Femur (tissue), 1 donor: ENCODE measurements at regions not wholly inside any gene's neighbourhood (a gene's known extent, or its start where the extent isn't known, plus 50 kb on each side); places are given as distances from the start of the nearest gene placed in this dataset.
"Not testable (repeated sequence)": the region's sequence is repeated elsewhere in the genome, so short reads cannot be mapped to it uniquely, and the experiment has no call there.

Source experiments
- DNase-seq: peaks from one replicate; pipeline ENCODE4 v3.0.0-alpha.2; 2017

DNA sequence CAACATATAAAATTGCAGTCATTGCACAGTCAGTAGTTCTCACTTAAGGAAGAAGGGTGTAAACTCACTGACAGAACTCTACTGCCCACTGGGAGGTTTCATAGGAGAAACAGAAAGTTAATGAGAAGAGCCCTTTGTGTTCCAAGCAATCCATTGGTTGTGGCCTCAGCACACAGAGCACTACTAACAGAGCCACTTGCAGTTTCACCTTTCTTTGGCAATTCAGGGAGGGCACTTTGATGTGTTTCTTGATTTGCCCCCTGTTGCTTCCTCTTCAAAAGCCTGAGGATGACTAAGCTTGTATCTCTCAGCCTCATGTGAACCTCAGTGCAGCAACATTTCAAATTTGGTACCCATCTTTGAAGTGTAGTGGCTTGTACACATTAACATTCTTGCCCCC, 409.4 kb downstream of the DMRTA1 start:
- no peak for DNase-seq

DNA sequence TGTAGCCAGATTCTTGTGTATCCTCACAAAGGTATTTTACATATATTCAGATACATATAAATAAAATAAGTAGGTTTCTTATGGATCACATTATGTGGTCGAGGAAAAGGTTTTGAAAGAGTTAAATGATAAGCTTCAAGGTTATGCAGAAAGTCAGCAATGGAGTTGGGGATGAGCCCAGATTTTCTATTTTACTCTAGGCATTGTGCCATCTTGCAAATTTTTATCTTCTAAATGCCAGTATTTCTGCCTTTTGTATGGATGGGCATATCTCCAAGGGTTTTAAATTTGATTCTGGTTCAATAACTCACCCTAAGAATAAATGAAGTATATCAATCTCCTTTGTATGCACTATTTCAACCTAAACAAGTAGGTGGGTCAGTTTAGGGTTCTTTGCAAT, 410.7 kb downstream of the DMRTA1 start:
- no peak for DNase-seq

DNA sequence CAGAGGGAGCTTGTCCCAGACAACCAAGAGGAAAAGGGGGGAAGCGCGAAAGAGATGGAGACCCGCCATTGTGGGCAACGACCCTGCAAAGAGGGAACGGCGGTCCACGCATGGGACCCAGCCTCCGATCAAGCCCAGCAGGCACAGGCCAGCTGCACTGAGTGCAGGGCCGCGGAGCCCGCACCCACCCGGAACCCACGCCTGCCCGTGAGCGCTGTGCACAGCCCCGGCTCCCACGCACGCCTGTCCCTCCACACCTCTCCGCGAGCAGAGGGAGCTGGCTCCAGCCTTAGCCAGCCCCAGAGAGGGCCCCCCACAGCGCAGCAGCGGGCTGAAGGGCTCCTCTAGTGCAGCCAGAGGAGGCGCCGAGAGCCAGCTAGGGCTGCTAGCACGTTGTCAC, 416.5 kb downstream of the DMRTA1 start:
- DNase-seq: no peak

DNA sequence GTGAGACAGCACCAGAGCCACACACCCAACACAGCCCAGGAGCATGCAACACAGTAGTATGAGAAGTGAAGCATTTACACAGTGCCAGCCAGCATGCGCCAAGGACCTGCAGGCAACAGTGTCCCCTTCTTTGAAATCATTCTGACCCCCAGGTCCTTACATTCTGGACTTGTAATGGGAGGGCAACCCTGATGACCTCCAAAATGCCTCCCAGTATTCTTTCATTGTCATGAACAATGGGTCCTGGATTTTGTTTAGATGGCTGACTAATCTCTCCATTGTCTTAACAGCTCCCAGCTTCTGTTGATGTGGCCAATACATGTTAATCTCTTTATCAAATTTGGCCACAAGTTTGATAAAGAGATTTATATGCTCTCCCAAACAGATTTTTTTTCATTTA, 417.1 kb downstream of the DMRTA1 start:
- no peak for DNase-seq

DNA sequence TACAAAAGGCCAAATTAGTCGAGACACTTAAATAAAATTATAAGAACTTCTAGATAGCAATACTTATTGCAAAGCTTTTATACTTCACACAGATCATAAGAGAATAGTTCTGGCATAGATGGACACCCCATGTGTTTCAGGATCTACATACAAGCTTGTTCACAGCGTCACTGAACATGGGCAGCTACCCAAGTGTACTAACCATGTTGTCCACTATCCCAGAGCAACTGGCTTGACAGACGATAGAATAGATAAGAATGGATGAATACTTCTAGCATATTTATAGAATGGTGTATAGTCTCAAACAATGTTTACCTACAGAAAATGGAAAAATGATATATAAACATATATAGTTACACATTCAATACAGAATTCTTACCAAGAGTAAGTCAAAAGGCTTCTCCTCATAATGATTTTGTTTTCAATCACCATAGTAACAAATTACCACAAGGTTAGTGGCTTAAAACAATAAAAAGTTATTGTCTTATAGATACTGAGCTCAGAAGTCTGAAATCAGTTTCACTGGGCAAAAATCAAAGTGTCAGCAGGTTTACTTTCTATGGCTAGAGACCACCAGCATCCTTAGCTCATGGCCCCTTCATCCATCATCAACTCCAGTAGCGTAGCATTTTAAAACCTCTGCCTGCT, 446.7 kb downstream of the DMRTA1 start:
- DNase-seq: no peak

DNA sequence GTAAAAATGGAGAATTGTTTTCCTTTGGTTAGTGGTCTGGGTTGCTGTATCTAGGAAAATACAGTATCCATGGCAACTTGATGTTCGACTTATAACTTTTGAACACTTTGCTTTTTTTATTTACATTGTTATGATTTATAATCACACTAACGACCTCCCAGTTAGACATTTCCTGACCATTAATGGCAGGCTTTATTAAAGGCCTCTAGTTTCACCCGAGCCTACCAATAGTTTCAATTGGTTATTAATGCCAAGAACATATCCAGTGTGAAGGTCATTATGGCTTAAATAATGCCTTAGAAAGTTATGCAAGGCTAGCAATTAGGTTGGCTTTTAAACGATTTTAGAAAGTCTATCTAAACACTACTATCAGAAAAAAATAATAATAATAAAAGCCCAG, 452.0 kb downstream of the DMRTA1 start:
- DNase-seq: no peak

DNA sequence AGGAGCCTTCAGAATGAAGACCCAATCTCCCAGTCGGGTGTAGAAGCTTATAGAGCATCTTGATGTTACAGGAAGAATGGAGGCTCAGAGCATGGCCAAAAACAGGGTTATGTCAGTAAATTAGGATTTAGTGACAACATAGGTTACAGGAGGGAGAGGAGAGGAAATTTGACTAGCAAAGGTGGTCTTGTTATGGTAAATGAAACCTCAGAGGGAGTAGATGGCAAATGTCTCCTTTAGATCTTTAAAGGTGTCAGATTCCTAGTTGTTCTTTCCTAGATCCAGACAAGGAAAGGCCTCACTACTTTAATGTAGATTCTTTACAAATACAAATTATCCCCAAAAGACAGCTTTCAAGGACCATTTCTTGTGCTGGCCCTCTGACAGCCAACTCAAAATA, 465.0 kb downstream of the DMRTA1 start:
- DNase-seq: no peak

DNA sequence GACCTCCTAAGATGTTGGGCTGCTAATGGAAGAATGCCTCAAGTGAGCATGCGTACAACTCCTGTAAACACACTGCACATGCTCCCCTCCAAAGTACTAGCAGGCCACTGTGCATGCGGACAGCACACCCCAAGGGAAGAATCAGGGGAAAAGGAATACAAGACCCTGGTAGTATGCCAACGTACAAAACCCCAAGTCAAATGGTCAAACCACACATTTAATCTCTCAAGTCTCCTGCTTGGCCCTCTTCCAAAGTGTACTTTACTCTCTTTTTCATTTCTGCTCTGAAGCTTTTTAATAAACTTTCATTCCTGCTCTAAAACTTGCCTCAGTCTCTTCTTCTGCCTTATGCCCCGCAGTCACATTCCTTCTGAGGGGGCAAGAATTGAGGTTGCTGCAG, 466.4 kb downstream of the DMRTA1 start:
- no peak for DNase-seq

DNA sequence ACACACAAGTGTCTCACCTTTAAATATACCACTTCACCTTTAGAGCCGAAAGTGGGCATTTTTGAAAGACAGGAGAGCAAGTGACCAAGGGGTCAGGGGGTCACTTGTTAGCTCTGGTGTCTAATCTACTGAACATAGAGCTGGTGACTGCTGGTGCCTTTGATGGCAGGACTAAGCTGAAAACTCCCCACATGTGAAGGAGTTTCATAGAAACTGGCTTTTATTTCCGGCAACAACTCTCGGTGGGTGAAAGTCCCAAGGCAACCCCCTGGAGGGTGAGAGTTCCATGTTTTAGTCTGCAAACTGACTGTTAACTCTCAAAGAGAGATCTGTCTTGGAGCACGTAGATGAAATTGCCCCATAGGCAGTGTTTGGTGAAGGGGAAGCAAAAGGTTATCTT, 466.9 kb downstream of the DMRTA1 start:
- no peak for DNase-seq

DNA sequence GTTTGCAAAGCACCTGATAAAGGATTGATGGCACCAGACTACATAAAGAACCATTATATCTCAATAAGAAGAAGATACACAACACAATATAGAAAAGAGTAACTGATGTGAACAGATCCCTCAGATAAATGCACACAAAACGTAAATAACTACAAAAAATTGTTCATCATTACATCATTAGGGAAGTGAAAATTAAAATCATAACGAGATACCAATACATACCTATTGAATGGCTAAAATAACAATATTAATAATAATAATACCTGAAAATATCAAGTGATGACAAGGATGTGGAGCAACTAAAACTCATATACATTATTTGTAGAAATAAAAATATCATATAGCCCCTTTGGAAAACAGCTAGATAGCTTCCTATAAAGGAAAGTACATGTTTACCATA, 469.5 kb downstream of the DMRTA1 start:
- DNase-seq: no peak

DNA sequence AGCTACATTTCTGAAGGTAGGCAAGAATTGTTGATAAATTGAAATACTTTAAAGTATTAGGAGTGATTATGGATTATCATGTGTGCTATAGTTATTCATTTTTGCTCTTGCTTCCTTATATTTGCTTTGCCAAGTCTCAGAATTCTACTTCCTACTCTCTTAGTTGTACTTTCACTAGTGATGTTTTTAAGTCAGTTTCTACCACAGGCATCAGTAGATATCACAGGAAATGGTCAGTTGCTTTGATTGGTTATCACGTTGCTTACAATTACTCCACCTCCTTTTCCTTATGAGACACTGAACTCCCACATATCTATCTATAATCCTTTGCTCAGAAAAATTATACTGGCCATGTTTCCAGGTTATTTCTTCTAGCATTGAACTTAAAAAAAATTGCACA, 472.8 kb downstream of the DMRTA1 start:
- no peak for DNase-seq

DNA sequence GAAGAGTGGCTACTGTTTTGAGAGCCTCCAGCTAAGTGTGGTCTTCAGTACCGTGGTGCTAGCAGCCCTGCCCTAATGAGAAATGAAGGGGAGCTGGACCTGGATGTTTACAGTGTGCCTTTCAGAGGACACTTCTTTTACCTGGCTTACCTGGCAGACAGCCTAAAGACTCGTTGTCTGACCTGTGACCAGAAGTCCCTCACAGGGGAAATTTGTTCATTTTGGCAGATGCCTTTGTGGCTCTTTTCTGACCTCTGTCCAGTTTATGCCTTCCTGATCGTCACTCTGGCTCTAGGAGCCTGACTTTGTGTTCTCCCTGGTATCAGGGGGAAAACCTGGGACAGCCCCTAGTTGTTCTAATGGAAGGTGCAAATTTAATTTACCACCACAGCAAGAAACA, 475.1 kb downstream of the DMRTA1 start:
- no peak for DNase-seq

DNA sequence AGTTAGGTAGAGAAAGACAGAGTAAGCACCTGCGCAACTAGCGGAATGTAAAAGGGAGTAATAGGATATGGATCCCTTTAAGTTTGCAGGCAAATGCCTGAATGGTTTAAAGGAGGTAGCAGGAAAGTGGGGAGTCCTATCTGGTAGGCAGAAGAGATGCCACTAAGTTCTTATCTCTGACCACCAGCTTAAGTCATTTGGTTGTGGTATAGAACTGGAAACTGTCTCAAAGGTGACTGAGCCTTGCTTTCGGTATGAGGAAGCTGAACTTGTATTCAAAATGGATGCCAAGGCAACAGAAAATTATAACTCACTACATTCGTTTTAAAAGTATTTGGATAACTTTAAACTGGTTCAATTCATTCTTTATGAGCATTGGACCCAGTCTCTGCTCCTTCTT, 475.6 kb downstream of the DMRTA1 start:
- DNase-seq: no peak

DNA sequence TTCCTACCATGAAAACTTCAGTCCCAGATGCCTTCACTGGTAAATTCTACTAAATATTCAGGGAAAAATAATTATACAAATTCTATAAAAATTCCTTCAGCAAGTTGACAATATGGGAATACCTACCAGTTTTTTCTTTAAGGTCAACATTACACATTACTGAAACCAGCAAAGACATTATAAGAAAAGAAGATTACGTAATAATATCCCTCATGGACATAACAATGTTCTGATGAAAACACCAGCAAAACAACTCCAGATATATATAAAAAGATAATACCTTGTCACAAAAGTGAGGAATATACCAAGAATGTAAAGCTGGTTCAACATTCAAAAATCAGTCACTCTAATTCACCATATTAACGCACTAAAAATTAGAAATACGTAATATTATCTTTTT, 507.9 kb downstream of the DMRTA1 start:
- no peak for DNase-seq

DNA sequence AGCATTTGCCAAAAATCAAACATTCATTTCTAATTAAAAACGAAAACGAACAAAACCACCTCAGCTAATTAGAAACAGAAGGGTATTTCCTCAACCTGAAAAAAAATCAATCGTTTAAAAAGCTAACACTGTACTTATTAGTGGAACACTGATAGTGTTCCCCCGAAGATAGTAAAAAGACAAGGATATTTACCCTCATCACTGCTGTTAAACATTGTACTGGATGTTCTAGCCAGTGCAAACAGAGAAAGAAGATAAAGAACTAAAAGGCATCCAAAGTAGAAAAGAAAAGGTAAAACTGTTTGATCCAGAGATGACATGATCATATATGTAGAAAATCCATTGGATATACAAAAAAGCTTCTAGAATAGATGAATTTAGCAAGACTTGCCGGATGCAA, 508.3 kb downstream of the DMRTA1 start:
- no peak for DNase-seq

DNA sequence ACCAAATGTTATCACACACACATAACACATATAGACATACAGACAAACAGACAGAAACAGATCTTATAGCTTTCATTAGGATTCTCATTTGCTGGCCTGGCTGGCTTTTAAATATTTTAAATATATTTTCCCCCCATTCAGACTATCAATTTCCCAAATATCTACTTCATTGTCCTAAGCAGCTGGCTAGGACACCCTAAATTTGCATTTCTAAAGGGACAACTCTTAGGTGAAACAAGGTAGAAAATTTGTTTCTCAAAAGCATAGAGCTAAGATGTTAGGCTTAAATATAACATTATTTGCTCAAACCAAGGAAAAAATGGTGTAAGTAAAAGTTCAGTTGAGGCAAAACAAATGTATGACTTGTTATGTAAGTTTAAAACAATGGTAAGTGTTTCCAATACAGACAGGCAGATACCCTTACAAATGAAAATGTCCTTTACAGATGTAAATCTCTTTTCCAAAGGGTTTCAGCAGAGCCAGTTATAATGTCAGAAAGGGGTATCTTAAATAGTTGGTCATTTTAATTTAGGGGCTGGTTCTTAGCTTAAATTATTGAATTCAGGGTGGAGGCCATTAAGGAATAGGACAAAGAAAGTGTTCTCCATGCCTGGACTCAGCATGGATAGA, 522.8 kb downstream of the DMRTA1 start:
- no peak for DNase-seq

DNA sequence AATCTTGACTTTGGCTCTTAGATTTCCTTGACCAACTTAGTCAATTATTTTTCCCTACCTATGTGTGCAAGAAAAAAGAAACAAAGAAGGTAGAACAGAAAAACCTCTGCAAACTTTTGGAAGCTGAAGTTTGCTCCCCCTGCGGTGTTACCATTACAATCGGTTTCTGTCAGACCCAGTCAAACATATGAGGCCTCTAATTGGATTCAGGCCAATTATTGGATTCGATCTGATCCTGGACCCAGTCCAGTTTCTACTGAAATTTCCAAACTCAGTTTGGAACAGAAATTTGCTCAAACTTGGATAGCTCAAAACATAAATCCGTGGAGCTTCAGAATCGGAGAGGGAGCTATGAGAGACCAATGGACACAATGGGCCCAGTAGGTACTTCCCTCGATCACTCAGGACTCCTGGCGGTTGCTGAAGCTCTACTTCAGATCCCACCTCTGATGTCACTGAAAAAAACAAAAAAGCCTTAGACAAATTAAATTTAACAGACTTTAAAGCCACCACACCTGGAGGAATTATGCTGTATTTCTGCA, 523.9 kb downstream of the DMRTA1 start:
- no peak for DNase-seq

DNA sequence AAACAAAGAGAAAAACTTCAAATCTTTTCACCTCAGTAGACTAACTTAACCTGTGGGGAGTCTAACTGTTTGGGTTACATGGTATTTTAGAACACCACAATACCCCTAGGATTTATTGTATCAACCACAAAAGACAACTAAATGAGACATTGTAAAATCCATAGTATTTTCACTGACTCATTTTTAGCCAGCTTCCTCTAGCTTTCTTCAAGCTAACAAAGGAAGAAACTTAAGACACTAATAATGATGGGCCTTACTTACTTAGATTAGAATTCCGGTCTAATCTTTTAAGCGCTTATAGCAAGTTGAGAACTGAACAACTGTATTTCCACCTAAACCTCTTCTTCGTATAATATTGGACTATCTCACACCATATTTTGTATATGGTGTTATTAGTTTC, 529.3 kb downstream of the DMRTA1 start:
- no peak for DNase-seq

DNA sequence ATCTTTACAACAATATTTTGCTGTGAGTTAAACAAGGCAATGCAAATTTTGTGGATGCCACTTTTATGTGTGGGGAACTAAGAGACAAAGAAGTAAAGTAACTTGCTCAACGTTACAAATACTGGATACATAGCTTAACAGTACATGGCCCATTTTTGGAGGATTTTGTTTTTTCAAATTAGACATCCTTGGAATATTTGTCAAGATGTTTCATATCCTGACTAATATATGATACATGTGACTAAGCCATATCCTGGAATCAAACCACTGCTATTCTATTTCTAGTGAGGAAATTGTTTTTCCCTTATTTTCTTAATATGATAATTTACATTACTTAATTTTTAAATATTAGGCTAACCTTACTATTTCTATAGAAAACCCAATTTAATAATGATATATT, 529.8 kb downstream of the DMRTA1 start:
- no peak for DNase-seq

DNA sequence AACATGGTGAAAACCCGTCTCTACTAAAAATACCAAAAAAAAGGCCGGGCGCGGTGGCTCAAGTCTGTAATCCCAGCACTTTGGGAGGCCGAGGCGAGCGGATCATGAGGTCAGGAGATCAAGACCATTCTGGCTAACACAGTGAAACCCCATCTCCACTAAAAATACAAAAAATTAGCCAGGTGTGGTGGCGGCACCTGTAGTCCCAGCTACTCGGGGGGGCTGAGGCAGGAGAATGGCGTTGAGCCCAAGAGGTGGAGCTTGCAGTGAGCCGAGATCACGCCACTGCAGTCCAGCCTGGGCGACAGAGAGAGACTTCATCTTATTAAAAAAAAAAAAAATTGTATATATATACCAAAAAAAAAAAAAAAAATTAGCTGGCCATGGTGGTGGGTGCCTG, 533.8 kb downstream of the DMRTA1 start:
- DNase-seq: not testable (repeated sequence)

DNA sequence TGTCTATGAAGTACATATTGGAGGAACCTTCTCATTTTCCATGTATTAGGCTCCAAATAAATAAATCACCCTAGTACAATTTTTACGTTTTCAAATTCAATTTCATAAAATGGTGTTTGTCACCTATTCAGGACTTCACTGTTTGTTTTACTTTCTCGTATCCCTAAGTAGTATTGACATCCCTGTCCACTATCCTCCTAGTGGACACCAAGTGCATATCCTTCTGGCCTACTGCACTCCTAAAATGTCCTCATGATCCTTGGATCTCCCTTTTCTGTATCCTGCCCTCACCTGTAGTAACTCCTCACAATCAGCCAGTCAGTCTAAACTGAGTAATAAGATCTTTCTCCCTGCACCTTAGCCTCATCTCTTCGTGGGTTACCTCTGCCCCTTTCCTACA, 539.9 kb downstream of the DMRTA1 start:
- DNase-seq: no peak

DNA sequence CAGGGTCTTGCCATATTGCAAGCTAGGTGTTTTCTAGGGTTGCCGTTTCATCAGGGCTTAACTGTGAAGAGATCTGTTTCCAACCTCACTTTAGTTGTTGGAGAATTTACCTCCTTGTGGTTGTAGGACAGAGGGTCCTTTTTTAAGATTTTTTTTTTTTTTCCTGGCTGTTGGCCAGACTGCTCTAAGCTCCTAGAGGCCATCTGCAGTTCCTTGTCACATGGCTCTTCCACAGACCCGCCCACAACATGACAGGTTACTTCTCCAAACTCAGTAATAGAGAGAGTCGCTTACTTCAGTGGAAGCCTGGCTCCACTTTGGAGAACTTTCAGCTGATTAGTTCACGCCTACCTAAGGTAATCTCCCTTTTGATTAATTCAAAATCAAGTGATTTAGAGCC, 543.7 kb downstream of the DMRTA1 start:
- DNase-seq: no peak

DNA sequence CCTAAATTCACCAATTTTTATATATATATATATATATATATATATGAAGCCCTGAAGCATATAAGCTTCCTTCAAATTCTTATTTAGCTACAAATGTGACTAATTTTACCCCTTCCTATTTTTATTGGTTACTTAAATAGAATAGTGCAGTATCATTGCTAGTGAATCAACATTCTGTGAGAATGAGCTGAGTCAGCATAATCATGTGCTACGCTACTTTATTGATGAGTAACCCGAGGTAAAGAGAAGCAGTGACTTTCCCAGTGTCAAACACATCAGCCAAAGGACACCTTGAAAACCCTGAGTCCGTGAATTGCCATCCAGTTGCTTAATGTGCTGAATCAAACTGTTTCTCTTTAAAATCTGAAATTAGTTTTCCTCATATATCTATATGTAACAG, 546.2 kb downstream of the DMRTA1 start:
- DNase-seq: no peak

DNA sequence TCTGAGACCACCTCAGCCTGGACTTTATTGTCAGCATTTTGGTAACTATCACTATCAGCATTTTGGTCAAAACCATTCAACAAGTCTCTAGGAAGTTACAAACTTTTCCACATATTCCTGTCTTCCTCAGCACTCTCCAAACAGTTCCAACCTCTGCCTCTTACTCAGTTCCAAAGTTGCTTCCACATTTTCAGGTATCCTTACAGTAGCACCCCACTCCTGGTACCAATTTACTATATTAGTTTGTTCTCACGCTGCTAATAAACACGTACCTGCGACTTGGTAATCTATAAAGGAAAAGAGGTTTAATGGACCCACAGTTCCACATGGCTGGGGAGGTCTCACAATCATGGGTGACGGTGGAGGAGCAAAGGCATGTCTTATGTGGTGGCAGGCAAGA, 551.3 kb downstream of the DMRTA1 start:
- no peak for DNase-seq

DNA sequence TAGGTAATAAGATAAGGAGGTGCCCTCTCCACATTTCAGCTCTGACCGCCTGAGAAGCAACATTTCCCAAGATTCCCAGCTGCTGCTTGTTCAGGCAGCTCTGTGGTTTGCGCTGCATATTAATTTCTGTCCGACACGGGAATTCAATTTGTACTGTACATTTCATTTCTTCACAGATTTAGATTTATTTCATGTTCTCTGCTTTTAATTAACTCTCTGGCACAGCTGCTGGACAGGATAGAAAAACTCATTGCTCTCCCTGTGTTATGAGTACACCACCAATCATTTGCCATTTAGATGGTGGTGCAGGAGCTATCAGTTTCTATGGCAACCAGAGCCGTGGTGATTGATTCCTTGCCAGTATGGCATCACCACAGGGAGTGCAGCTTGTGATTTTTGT, 558.5 kb downstream of the DMRTA1 start:
- DNase-seq: no peak
